ENCODE measurements at regions not wholly inside any gene's neighbourhood (a gene's known extent, or its start where the extent isn't known, plus 50 kb on each side); places are given as distances from the start of the nearest gene placed in this dataset.

DNA sequence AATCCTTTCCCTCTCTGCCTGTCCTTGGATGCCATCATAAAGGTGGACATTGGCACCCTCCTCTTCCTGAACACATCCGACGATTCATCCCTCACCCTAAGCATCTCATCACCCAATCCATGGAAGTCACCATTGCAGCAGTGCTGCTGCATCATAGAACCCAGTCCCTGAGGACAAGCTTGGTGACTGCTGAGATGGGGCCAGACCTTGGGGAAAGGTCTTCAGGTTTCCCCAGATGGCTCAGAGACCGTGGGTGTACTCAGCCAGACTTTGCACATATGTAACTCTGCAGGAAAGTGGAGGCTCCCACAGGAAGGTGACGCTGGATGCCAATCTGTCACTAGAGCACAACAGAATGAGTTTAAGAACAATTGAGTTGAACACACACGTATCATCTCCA, 202.2 kb downstream of the SOX11 start:
- TF ChIP-seq, protein P1, sequence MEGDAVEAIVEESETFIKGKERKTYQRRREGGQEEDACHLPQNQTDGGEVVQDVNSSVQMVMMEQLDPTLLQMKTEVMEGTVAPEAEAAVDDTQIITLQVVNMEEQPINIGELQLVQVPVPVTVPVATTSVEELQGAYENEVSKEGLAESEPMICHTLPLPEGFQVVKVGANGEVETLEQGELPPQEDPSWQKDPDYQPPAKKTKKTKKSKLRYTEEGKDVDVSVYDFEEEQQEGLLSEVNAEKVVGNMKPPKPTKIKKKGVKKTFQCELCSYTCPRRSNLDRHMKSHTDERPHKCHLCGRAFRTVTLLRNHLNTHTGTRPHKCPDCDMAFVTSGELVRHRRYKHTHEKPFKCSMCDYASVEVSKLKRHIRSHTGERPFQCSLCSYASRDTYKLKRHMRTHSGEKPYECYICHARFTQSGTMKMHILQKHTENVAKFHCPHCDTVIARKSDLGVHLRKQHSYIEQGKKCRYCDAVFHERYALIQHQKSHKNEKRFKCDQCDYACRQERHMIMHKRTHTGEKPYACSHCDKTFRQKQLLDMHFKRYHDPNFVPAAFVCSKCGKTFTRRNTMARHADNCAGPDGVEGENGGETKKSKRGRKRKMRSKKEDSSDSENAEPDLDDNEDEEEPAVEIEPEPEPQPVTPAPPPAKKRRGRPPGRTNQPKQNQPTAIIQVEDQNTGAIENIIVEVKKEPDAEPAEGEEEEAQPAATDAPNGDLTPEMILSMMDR (IDR thresholded peaks at IDR 0.05; ENCODE audit: borderline replicate concordance, extremely low read depth, low read length, poor library complexity, severe bottlenecking): no peak
- no peak for TF ChIP-seq EZH2 (IDR thresholded peaks at IDR 0.05; ENCODE audit: borderline replicate concordance, low read depth, low read length, severe bottlenecking)
